ENCODE measurements at regions not wholly inside any gene's neighbourhood (a gene's known extent, or its start where the extent isn't known, plus 50 kb on each side); places are given as distances from the start of the nearest gene placed in this dataset.
"Not testable (repeated sequence)": the region's sequence is repeated elsewhere in the genome, so short reads cannot be mapped to it uniquely, and the experiment has no call there.

GRCh38 chr1:4072481-4073153 lies 172.5 kb upstream of the C1orf174 start:
- no peak for DNase-seq

GRCh38 chr1:4075436-4076225 lies 175.6 kb upstream of the C1orf174 start:
- no peak for DNase-seq

GRCh38 chr1:4076346-4076745 lies 176.3 kb upstream of the C1orf174 start:
- no peak for DNase-seq

GRCh38 chr1:4078091-4078962 lies 178.3 kb upstream of the C1orf174 start:
- not testable (repeated sequence) for DNase-seq

GRCh38 chr1:4079815-4080214 lies 179.7 kb upstream of the C1orf174 start:
- DNase-seq, result no peak

GRCh38 chr1:4081806-4082711 lies 182.0 kb upstream of the C1orf174 start:
- no peak for DNase-seq

- no peak for DNase-seq
Observed at GRCh38 chr1:4083231-4084047, 183.4 kb upstream of the C1orf174 start.

GRCh38 chr1:4084048-4084431 lies 184.0 kb upstream of the C1orf174 start:
- no peak for DNase-seq

GRCh38 chr1:4084446-4084845 lies 184.4 kb upstream of the C1orf174 start:
- DNase-seq, result no peak

- DNase-seq, result no peak
Observed at GRCh38 chr1:4084896-4085295, 184.8 kb upstream of the C1orf174 start.

GRCh38 chr1:4085546-4085945 lies 185.5 kb upstream of the C1orf174 start:
- DNase-seq, result no peak

- no peak for DNase-seq
Observed at GRCh38 chr1:4086085-4086850, 186.2 kb upstream of the C1orf174 start.

- DNase-seq, result no peak
Observed at GRCh38 chr1:4086921-4087320, 186.8 kb upstream of the C1orf174 start.

- DNase-seq, result no peak
Observed at GRCh38 chr1:4087530-4088420, 187.7 kb upstream of the C1orf174 start.

GRCh38 chr1:4088676-4089075 lies 188.6 kb upstream of the C1orf174 start:
- DNase-seq, result no peak

GRCh38 chr1:4089421-4090175 lies 189.5 kb upstream of the C1orf174 start:
- no peak for DNase-seq

- no peak for DNase-seq
Observed at GRCh38 chr1:4090556-4090955, 190.5 kb upstream of the C1orf174 start.

- no peak for DNase-seq
Observed at GRCh38 chr1:4090976-4091660, 191.0 kb upstream of the C1orf174 start.

All from NCI-H510A treated with DMSO at 0.1 percent for 48 hours (cell line).